Transverse colon (tissue), 4 donors: ENCODE measurements at regions not wholly inside any gene's neighbourhood (a gene's known extent, or its start where the extent isn't known, plus 50 kb on each side); places are given as distances from the start of the nearest gene placed in this dataset.

Experiments
- POLR2A ChIP-seq: fragments of 450-650 bp; IDR thresholded peaks from one replicate; pipeline ENCODE4 v1.6.1; 2016; ENCODE audit warnings: antibody characterized with exemption, mild to moderate bottlenecking, moderate library complexity
- POLR2AphosphoS5 ChIP-seq, 3 donors: sonication (generic); formaldehyde crosslinking; IDR thresholded peaks; one replicate each; pipeline ENCODE4 v1.6.1; 2016; ENCODE audit warnings: antibody characterized with exemption in 3 of 3
- TF ChIP-seq, protein P1 (sequence below), 5 experiments: fragments of 200-600 bp in 3 of 5; fragments of 450-650 bp in 2 of 5; sonication (generic) in 3 of 5; IDR thresholded peaks; 1 replicate in 2 of 5; 2 replicates in 3 of 5; pipeline ENCODE4 v1.5.1; 2016 to 2017; ENCODE audit warnings: antibody characterized with exemption in 5 of 5, inconsistent platforms in 3 of 5, mild to moderate bottlenecking in 2 of 5, moderate library complexity in 1 of 5

DNA sequence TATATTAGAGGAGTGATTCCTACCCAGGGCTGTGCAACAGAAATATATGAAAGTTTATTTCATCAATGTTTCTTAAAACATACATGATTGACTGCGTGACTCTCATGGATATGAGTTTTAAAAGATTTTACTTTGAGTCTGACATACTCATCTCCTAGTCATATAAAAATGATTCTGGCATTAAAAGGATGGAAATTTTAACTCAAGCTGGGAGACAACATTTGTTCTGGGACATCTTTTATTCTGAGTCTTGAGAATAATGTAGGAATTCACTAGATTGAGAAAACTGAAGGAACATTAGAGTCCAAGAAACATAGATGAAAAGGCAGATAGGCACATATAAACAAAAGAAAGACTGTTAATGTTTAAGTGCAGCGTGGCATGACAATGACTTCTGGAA, 649.6 kb downstream of the SPRY1 start:
- TF ChIP-seq, protein P1, sequence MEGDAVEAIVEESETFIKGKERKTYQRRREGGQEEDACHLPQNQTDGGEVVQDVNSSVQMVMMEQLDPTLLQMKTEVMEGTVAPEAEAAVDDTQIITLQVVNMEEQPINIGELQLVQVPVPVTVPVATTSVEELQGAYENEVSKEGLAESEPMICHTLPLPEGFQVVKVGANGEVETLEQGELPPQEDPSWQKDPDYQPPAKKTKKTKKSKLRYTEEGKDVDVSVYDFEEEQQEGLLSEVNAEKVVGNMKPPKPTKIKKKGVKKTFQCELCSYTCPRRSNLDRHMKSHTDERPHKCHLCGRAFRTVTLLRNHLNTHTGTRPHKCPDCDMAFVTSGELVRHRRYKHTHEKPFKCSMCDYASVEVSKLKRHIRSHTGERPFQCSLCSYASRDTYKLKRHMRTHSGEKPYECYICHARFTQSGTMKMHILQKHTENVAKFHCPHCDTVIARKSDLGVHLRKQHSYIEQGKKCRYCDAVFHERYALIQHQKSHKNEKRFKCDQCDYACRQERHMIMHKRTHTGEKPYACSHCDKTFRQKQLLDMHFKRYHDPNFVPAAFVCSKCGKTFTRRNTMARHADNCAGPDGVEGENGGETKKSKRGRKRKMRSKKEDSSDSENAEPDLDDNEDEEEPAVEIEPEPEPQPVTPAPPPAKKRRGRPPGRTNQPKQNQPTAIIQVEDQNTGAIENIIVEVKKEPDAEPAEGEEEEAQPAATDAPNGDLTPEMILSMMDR (IDR thresholded peaks at IDR 0.05): no peak
- TF ChIP-seq POLR2A: no peak
- TF ChIP-seq POLR2AphosphoS5 (IDR thresholded peaks at IDR 0.05): no peak
